Naive thymus-derived CD8-positive, alpha-beta T cell (primary cell): ENCODE measurements at regions not wholly inside any gene's neighbourhood (a gene's known extent, or its start where the extent isn't known, plus 50 kb on each side); places are given as distances from the start of the nearest gene placed in this dataset.
"Not testable (repeated sequence)": the region's sequence is repeated elsewhere in the genome, so short reads cannot be mapped to it uniquely, and the experiment has no call there.

Experiments used
- ATAC-seq, 2 donors: fragments of 150-1000 bp; cut with Tn5 transposase in 1 of 2; sonication (Bioruptor Pico), chemical (Tn5 transposase) in 1 of 2; 1 replicate in 1 of 2; 2 replicates in 1 of 2; pipeline ENCODE4 v1.10.0; 2021; ENCODE audit warnings: mild to moderate bottlenecking in 2 of 2, moderate library complexity in 2 of 2
- POLR2A ChIA-PET: fragments of 350-600 bp; sonication (Branson Sonifier 250); formaldehyde crosslinking; loops from one replicate; lab custom pipeline; 2021; ENCODE audit warnings: antibody characterized with exemption; lab: Charles Lee
- DNase-seq, 10 donors: peaks; one replicate each; pipeline versions ENCODE4 v3.0.0 to v3.0.0-alpha.2; 2020 to 2022
- H3K27ac Mint-ChIP-seq, 10 donors: one replicate each; pipeline ENCODE4 v1.8.0; 2020 to 2022; ENCODE audit warnings: mild to moderate bottlenecking in 10 of 10, mixed read lengths in 10 of 10, moderate library complexity in 4 of 10, inconsistent platforms in 1 of 10
- H3K27me3 Mint-ChIP-seq, 5 donors: one replicate each; pipeline ENCODE4 v1.8.0; 2021 to 2022; ENCODE audit warnings: mixed read lengths in 5 of 5
- H3K36me3 Mint-ChIP-seq, 3 donors: one replicate each; pipeline ENCODE4 v1.8.0; 2020 to 2022; ENCODE audit warnings: mixed read lengths in 3 of 3, mild to moderate bottlenecking in 2 of 3, inconsistent platforms in 1 of 3
- H3K4me1 Mint-ChIP-seq, 4 donors: one replicate each; pipeline ENCODE4 v1.8.0; 2021 to 2022; ENCODE audit warnings: mixed read lengths in 4 of 4
- H3K4me3 Mint-ChIP-seq, 10 donors: one replicate each; pipeline ENCODE4 v1.8.0; 2020 to 2022; ENCODE audit warnings: mild to moderate bottlenecking in 10 of 10, mixed read lengths in 10 of 10, moderate library complexity in 6 of 10, inconsistent platforms in 1 of 10
- H3K9me3 Mint-ChIP-seq, 9 donors: one replicate each; pipeline ENCODE4 v1.8.0; 2020 to 2022; ENCODE audit warnings: mixed read lengths in 9 of 9, mild to moderate bottlenecking in 3 of 9, inconsistent platforms in 1 of 9, moderate library complexity in 1 of 9

DNA sequence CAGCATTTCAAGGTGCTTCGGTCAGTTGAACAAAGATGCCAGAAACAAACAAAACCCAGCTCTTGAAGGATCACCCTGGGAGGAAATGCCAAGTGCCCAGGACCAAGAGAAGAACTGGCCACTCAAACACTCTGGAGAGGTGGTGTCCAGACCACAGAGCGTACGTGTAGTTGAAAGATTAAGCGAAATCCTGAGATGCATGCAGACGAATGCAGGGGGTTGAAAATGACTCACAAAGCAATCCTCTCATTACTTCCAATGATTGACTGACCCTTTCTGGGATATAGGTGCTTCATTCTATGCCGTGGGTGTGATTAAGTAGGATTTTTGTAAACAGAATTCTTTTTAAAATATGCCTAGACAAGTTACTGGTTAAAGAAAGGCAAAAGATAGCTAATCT is 71.5 kb upstream of the ATXN1 start:
- no peak for DNase-seq
- no peak for ATAC-seq
- Mint-ChIP-seq H3K27ac (no peak overlapping the region), H3K9me3 (no peaks in the 10 kb centered on the region), H3K27me3 (peaks cover 1 to 12% (median 9%) of the 10 kb centered on the region in 5 donors), H3K4me1 (peaks cover 2 to 22% (median 12%) of the 10 kb centered on the region in 4 donors), H3K4me3 (no peak overlapping the region), H3K36me3 (no peaks in the 10 kb centered on the region)
- POLR2A ChIA-PET: no interaction called here

DNA sequence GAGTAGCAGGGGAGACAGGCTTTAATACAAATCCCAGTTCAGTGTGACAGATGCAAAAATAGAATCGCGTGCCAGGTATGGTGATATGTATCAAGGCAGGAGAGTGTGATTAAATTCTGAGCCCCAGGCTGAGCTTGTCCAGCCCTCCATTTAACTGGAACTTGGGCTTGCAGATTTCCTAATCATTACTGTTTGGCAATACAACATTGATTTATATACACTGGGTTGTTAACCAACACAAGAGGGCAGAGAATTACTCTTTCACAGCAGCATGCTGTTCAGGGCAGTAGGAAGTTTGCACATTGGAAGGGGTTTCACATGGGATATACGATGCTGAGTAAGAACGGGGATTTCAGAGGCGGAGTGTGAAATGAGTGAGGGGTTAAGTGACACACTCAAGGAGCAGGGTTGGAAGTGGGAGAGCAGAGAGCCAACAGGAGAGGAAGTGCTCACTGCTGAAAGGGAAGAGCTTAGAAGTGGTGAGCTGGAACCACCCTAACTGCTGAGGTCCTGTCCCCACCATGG is 70.8 kb upstream of the ATXN1 start:
- DNase-seq: no peak
- peaks cover 1 to 14% (median 10%) of the 10 kb centered on the region in 5 donors for H3K27me3 Mint-ChIP-seq
- H3K36me3 Mint-ChIP-seq: no peaks in the 10 kb centered on the region
- POLR2A ChIA-PET: no interaction called here
- H3K27ac Mint-ChIP-seq: no peak overlapping the region
- ATAC-seq: no peak
- H3K4me1 Mint-ChIP-seq: peaks cover 2 to 18% (median 10%) of the 10 kb centered on the region in 4 donors
- no peak overlapping the region for H3K4me3 Mint-ChIP-seq
- H3K9me3 Mint-ChIP-seq: no peaks in the 10 kb centered on the region

DNA sequence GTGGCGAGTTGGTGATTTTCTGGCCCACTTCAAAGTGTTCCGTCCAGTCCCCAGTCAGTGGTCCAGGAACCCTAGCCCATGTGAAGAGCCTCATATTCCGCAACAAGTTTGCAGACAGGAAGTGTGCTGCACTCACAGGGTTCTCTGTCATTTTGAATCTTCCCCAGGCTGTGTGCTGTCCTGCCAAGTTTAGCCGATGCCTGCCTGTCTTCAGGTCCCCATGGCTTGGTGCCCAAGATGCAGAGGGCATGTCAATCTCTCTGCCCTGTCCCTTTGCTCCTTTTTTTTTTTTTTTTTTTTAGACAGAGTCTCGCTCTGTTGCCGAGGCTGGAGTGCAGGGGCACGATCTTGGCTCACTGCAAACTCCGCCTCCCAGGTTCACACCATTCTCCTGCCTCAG is 69.9 kb upstream of the ATXN1 start:
- peaks cover 0 to 8% (median 1%) of the 10 kb centered on the region in 4 donors for H3K4me1 Mint-ChIP-seq
- H3K9me3 Mint-ChIP-seq: no peaks in the 10 kb centered on the region
- H3K27ac Mint-ChIP-seq: no peak overlapping the region
- H3K36me3 Mint-ChIP-seq: no peaks in the 10 kb centered on the region
- H3K4me3 Mint-ChIP-seq: no peak overlapping the region
- H3K27me3 Mint-ChIP-seq: peaks cover 1 to 15% (median 10%) of the 10 kb centered on the region in 5 donors
- no peak for DNase-seq
- POLR2A ChIA-PET: no interaction called here
- no peak for ATAC-seq

DNA sequence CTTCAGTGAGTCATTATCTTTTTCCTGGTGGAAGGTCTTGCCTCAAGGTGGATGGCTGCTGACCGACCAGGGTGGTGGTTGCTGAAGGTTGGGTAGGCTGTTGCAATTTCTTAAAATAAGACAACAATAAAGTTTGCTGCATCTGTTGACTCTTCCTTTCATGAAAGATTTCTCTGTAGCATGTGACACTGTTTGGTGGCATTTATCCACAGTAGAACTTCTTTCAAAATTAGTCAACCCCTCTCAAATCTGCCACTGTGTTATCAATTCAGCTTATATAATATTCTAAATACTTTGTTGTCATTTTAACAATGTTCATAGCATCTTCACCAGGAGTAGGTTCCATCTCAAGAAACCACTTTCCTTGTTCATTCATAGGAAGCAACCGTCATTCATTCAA is 66.8 kb upstream of the ATXN1 start:
- no peak for ATAC-seq
- no peak for DNase-seq
- no peak overlapping the region for H3K27ac Mint-ChIP-seq
- H3K27me3 Mint-ChIP-seq: peaks cover 2 to 15% (median 11%) of the 10 kb centered on the region in 5 donors
- H3K36me3 Mint-ChIP-seq: no peaks in the 10 kb centered on the region
- H3K4me3 Mint-ChIP-seq: no peak overlapping the region
- no peaks in the 10 kb centered on the region for H3K9me3 Mint-ChIP-seq
- POLR2A ChIA-PET: no interaction called here
- peaks cover 0 to 11% (median under 1%) of the 10 kb centered on the region in 4 donors for H3K4me1 Mint-ChIP-seq

DNA sequence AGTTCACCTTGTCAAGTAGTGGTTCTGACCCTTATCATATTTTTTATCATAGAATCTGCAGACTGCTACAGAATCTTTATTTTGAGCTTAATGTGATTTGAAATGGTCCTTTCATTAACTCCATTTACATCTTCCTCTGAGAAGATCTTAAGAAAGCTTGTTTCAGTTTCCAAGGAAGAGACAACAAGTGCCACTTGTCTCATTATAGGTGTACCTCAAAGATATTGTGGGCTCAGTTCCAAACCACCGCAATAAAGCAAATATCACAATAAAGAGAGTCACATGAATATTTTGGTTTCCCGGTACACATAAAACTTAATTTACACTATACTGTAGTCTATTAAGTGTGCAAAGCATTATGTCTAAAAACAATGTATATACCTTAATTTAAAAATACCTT is 66.4 kb upstream of the ATXN1 start:
- Mint-ChIP-seq H3K27ac (no peak overlapping the region), H3K9me3 (no peaks in the 10 kb centered on the region), H3K36me3 (no peaks in the 10 kb centered on the region), H3K4me1 (peaks cover 0 to 11% (median under 1%) of the 10 kb centered on the region in 4 donors), H3K4me3 (no peak overlapping the region), H3K27me3 (peaks cover 2 to 14% (median 10%) of the 10 kb centered on the region in 5 donors)
- POLR2A ChIA-PET: no interaction called here
- DNase-seq (no peak), ATAC-seq (no peak)

DNA sequence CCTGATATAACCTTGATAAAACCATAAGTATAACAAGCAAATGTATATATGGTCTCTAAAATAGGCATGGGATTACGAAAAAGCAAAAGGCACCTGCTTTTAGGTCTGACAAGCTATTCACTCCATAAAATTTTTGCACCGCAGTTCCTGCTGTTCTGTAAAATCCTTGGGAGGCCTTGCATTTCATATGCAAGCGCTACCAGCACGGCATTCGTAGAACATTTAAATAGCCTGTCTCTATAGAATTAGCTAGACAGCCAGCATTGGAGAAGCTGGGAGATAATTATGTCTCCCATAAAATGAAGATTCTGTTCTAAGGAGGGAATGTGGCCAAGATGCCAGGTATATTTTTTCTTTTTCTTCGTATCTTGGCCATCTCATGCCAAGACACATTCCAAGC is 64.5 kb upstream of the ATXN1 start:
- no peaks in the 10 kb centered on the region for H3K9me3 Mint-ChIP-seq
- H3K27ac Mint-ChIP-seq: no peak overlapping the region
- no peaks in the 10 kb centered on the region for H3K36me3 Mint-ChIP-seq
- DNase-seq: no peak
- POLR2A ChIA-PET: no interaction called here
- H3K4me3 Mint-ChIP-seq: no peak overlapping the region
- H3K27me3 Mint-ChIP-seq: peaks cover 0 to 6% (median 2%) of the 10 kb centered on the region in 5 donors
- no peak for ATAC-seq
- H3K4me1 Mint-ChIP-seq: peaks cover 0 to 9% (median under 1%) of the 10 kb centered on the region in 4 donors

DNA sequence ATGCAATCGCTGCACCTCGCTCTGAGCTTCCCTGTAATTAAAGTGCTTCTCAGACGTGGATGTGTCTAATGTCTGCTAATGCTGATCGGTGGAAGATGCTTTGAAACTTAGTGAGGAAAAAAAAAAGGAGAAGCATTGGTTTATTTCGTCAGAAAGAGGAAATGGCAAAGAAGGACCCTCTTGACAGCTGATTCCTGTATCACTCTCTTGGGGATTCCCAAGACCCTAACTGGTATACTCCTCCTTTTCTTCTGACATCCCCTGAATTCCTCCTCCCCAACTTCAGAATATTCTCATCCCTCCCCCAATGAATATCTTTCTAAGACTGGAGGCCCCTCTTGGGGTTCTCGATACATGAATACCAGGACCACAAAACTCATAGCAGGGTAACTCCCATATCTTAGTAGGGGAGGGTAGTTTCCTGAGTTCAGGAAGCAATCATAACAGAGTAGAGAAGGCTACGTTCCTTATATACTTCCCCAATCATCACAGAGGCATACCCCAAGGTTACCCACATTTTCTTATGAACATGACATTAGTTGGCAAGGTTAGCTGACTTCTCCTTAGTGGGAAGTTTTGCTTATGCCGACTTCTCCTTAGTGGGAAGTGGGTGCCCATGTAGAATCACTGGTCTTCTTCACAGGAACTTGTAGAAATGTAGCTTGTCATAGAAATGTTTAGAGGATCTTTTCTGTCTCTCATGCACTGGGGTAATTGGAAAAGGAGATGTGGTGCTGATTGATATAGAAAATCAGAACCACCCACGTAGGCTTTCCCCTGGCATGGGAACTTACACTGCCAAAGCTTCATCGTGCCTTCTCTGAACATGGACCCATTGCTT is 63.8 kb upstream of the ATXN1 start:
- Mint-ChIP-seq H3K4me1 (peaks cover 0 to 9% (median under 1%) of the 10 kb centered on the region in 4 donors), H3K4me3 (no peak overlapping the region), H3K27ac (peak overlapping the region in 1 of 10 donors; percentile 36), H3K36me3 (no peaks in the 10 kb centered on the region), H3K27me3 (peaks cover 0 to 11% (median 4%) of the 10 kb centered on the region in 5 donors), H3K9me3 (no peaks in the 10 kb centered on the region)
- ATAC-seq: no peak
- POLR2A ChIA-PET: no interaction called here
- no peak for DNase-seq

DNA sequence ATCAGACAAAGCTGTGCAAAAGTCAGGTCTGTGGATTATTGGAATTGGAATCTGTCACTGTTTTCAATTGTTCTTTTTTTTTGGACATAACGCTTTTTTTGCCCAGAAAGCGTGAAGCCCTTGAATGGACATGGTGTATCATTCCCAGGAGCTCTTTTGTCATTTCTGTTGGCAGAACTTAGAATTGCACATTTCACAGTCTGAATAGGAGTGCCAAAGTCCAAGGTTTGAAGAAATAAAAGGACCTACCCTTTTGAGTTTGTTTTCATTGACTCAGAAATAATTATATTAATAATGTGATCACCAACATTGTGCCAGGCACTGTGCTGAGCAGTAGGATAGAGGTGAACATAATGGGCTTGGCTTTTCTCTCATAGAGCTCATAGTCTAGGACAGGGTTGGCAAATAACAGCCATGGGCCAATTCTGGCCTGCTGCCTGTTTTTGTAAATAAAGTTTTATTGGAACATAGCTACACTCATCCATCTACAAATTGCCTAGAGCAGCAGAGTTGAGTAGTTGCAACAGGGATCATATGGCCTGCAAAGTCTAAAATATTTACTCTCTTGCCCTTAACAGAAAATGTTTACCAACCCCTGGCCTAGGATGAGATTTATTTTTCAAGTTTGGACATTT is 62.6 kb upstream of the ATXN1 start:
- POLR2A ChIA-PET: no interaction called here
- DNase-seq (no peak), ATAC-seq (no peak)
- H3K4me3 Mint-ChIP-seq: no peak overlapping the region
- H3K36me3 Mint-ChIP-seq: no peaks in the 10 kb centered on the region
- peaks cover 0 to 9% (median under 1%) of the 10 kb centered on the region in 4 donors for H3K4me1 Mint-ChIP-seq
- no peak overlapping the region for H3K27ac Mint-ChIP-seq
- no peaks in the 10 kb centered on the region for H3K9me3 Mint-ChIP-seq
- H3K27me3 Mint-ChIP-seq: peaks cover 0 to 11% (median 4%) of the 10 kb centered on the region in 5 donors

DNA sequence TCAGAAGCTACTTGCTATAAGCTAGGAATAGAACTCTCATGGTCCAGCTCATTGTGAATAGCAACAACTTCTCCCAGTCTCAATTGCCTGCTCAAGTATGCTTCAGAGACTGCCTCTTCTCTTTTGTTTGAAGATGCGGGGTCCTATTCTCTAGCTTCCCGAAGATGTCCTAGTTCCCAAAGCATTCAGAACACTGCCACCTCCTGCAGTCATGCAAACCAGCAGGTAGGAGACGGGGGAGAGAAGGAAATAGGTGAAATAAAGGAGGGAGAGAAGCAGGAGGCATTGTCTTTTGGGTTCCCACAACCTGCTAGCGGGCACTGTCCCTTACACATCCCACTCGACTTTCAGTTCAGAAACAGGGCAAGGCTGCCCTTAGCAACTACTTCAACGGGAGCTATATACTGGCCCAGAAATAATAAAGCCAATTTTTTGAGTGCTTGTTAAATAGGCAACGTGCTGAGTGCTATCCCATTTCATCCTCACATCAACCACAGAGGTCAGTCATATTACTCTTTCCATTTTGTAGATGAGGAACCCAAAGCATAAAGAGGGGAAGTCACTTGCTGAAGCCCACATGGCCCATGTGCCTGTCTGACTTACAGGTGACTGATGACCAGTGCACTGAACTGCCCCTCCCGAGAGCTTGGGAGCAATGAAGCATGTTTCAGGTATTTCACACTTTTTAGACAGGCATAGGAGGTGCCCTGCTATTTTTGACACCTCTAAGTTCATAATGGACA is 61.9 kb upstream of the ATXN1 start:
- no peak for ATAC-seq
- H3K4me3 Mint-ChIP-seq: no peak overlapping the region
- H3K27me3 Mint-ChIP-seq: peaks cover 0 to 11% (median 4%) of the 10 kb centered on the region in 5 donors
- POLR2A ChIA-PET: no interaction called here
- H3K4me1 Mint-ChIP-seq: peaks cover 0 to 9% (median under 1%) of the 10 kb centered on the region in 4 donors
- no peaks in the 10 kb centered on the region for H3K9me3 Mint-ChIP-seq
- H3K36me3 Mint-ChIP-seq: no peaks in the 10 kb centered on the region
- DNase-seq: no peak
- no peak overlapping the region for H3K27ac Mint-ChIP-seq

DNA sequence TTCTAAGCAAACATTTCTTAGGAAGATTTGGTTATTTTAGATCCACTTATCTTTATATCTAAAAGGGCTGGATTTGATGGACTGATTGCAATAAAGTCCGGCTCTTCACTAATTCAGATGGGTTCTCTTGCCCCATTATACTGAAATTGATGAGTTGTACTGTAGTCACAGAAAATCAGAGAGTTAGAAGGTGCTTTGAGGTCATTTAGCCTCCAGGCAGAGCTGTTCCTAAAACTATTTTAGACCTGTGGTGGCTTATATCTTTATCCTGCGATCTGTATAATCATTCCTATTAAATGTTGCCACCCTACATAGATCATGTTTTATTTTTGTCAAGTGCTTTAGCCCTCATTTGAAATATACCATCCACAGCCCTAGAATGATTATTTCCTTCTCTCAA is 61.3 kb upstream of the ATXN1 start:
- H3K4me1 Mint-ChIP-seq: peaks cover 0 to 8% (median under 1%) of the 10 kb centered on the region in 4 donors
- peaks cover 0 to 10% (median 4%) of the 10 kb centered on the region in 5 donors for H3K27me3 Mint-ChIP-seq
- H3K36me3 Mint-ChIP-seq: no peaks in the 10 kb centered on the region
- H3K9me3 Mint-ChIP-seq: no peaks in the 10 kb centered on the region
- H3K27ac Mint-ChIP-seq: no peak overlapping the region
- H3K4me3 Mint-ChIP-seq: no peak overlapping the region
- ATAC-seq (no peak), DNase-seq (no peak)
- POLR2A ChIA-PET: no interaction called here

DNA sequence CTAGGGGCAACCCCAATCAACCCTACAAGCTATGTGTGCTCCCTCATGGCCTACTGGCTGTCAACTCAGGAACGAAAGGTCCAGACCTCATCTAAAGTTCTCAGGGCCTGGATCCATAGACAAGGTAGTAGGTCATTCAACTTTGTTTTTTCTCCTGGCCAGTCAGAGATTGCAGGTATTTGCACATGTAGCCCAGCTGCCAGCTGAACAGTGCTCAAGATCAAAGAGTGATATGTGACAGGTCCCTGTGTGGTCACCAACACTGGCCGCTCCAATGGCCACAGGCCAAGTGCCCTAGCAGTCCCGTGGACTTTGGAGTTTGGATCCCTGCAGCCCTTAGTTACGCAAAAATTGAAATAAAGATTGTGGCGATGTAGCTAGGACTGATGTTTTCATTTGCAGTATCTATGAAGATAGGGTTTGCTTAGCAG is 60.6 kb upstream of the ATXN1 start:
- POLR2A ChIA-PET: no interaction called here
- ATAC-seq (no peak), DNase-seq (no peak)
- no peaks in the 10 kb centered on the region for H3K9me3 Mint-ChIP-seq
- H3K4me3 Mint-ChIP-seq: no peak overlapping the region
- no peak overlapping the region for H3K27ac Mint-ChIP-seq
- peaks cover 0 to 7% (median 0%) of the 10 kb centered on the region in 4 donors for H3K4me1 Mint-ChIP-seq
- H3K27me3 Mint-ChIP-seq: peaks cover 0 to 10% (median 4%) of the 10 kb centered on the region in 5 donors
- H3K36me3 Mint-ChIP-seq: no peaks in the 10 kb centered on the region

DNA sequence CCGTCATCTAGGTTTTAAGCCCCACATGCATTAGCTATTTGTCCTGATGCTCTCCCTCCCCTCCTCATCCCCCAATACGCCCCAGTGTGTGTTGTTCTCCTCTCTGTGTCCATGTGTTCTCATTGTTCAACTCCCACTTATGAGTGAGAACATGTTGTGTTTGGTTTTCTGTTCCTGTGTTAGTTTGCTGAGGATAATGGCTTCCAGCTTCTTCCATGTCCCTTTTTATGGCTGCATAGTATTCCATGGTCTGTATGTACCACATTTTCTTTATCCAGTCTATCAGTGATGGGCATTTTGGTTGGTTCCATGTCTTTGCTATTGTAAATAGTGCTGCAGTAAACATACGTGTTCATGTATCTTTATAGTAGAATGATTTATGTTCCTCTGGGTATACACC is 59.0 kb upstream of the ATXN1 start:
- H3K4me1 Mint-ChIP-seq, H3K36me3 Mint-ChIP-seq, H3K9me3 Mint-ChIP-seq, H3K27ac Mint-ChIP-seq, POLR2A ChIA-PET, ATAC-seq, H3K27me3 Mint-ChIP-seq, H3K4me3 Mint-ChIP-seq, DNase-seq: not testable (repeated sequence)
